ENCODE measurements at regions not wholly inside any gene's neighbourhood (a gene's known extent, or its start where the extent isn't known, plus 50 kb on each side); places are given as distances from the start of the nearest gene placed in this dataset.

DNA sequence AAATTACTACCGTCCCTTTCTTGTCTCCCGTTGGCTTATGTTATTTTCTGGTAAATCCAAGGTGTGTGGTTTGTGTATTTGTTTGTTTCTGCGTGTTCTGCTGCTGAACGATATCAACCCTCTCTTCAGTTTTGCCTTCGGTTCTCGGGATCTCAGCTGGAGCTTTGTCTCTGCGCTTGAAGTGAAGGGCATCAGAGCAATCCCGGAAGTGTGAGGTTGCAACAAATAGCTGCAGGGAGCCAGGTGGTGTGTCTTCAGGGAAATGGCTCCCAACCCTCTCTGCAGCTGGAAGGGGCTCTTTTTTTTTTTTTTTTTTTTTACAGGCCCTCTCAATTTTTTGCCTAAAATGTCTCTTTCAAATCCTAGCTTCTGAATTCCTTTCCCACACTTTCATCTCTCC lies 116.4 kb upstream of the RGMA start:
- H3K9ac ChIP-seq (ENCODE audit: low read depth, low read length) = no peak overlapping the region
- ChIA-PET CTCF (no interaction called here), POLR2A (ENCODE audit: unreplicated experiment) (interaction anchor here (0.6 kb wide), 1 partner anchor 84 kb away, joined by 13 read pairs; no protein-coding TSS in a partner anchor)
- H2AFZ ChIP-seq (replicated peaks; ENCODE audit: low read length, poor library complexity) = no peak overlapping the region
- in situ Hi-C loops (cut with MboI; ENCODE audit: low sequenced_read_pairs) (no loop called here), intact Hi-C loops (cut with micrococcal nuclease) (no loop called here), dilution Hi-C loops (cut with HindIII; ENCODE audit: low sequenced_read_pairs, unreplicated experiment) (no loop called here)
- no peaks in the 10 kb centered on the region for H3K4me1 ChIP-seq (ENCODE audit: control insufficient read depth, insufficient read depth, low read length)
- no peak overlapping the region for H2BK20ac ChIP-seq (ENCODE audit: low read depth, low read length)
- H4K20me1 ChIP-seq (ENCODE audit: insufficient read depth, low read length) = no peaks in the 10 kb centered on the region
- H3K14ac ChIP-seq (replicated peaks; ENCODE audit: low read depth, low read length) = no peak overlapping the region
- no TSS peak for BruUV-seq (replicated peaks)
- peaks cover 23% of the 10 kb centered on the region for H3K9me3 ChIP-seq (ENCODE audit: control insufficient read depth, insufficient read depth, low read length)
- no peak overlapping the region for H2BK15ac ChIP-seq (ENCODE audit: low read depth, low read length)
- H4K8ac ChIP-seq (ENCODE audit: low read depth in 2 of 2, low read length in 2 of 2) = no peak overlapping the region
- H3K27me3 ChIP-seq (ENCODE audit: control insufficient read depth, insufficient read depth, low read length) = no peaks in the 10 kb centered on the region
- no peak for TF ChIP-seq MAFK (IDR thresholded peaks at IDR 0.05; ENCODE audit: low read depth, low read length)
- TF ChIP-seq RFX5 (IDR thresholded peaks at IDR 0.05; ENCODE audit: low read depth, low read length) = no peak
- no peak for TF ChIP-seq CEBPB (IDR thresholded peaks at IDR 0.05; ENCODE audit: low read depth, low read length)
- TF ChIP-seq, protein P1, sequence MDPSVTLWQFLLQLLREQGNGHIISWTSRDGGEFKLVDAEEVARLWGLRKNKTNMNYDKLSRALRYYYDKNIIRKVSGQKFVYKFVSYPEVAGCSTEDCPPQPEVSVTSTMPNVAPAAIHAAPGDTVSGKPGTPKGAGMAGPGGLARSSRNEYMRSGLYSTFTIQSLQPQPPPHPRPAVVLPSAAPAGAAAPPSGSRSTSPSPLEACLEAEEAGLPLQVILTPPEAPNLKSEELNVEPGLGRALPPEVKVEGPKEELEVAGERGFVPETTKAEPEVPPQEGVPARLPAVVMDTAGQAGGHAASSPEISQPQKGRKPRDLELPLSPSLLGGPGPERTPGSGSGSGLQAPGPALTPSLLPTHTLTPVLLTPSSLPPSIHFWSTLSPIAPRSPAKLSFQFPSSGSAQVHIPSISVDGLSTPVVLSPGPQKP (IDR thresholded peaks at IDR 0.05; ENCODE audit: borderline replicate concordance, low read depth, low read length) = no peak
- H2BK5ac ChIP-seq (ENCODE audit: low read depth, low read length, poor library complexity, severe bottlenecking) = no peak overlapping the region
- H4K91ac ChIP-seq (ENCODE audit: insufficient read depth, low read depth, low read length) = no peak overlapping the region
- no peak overlapping the region for H2AK9ac ChIP-seq (replicated peaks; ENCODE audit: low read depth, low read length, poor library complexity)
- no peak overlapping the region for H4K5ac ChIP-seq (ENCODE audit: low read depth, low read length)
- H2AK5ac ChIP-seq (ENCODE audit: low read depth, low read length) = no peak overlapping the region
- no peak overlapping the region for H3K4me3 ChIP-seq (ENCODE audit: insufficient read depth, low read depth, low read length)
- H3K18ac ChIP-seq (ENCODE audit: low read depth, low read length) = no peak overlapping the region
- H3K9me1 ChIP-seq (ENCODE audit: insufficient read depth, low read length) = no peaks in the 10 kb centered on the region
- no peaks in the 10 kb centered on the region for H3K36me3 ChIP-seq (ENCODE audit: control insufficient read depth, insufficient read depth, low read length)
- no CpG with 5 or more reads among the region's 8 CpGs for WGBS, 2 experiments (ENCODE audit: extremely low coverage in 2 of 2, insufficient read length in 1 of 2)
- DNase-seq = no peak
- ATAC-seq (ENCODE audit: low read depth) = no peak
- no peaks in the 10 kb centered on the region for H3K79me1 ChIP-seq (ENCODE audit: low read depth in 1 of 2, low read length in 2 of 2)
- no peak overlapping the region for H3K27ac ChIP-seq (ENCODE audit: insufficient read depth, low read length)
- H3K56ac ChIP-seq (ENCODE audit: extremely low read depth, insufficient read depth, low read length) = no peak overlapping the region
- H3K4me2 ChIP-seq (ENCODE audit: low read depth, low read length) = no peak overlapping the region
- H3K23ac ChIP-seq (ENCODE audit: low read depth, low read length) = no peak overlapping the region
- H3K4ac ChIP-seq (ENCODE audit: low read depth, low read length) = no peak overlapping the region
- no peak overlapping the region for H2BK120ac ChIP-seq (ENCODE audit: low read depth, low read length)
